Prostate gland (tissue), 2 donors: ENCODE measurements at regions not wholly inside any gene's neighbourhood (a gene's known extent, or its start where the extent isn't known, plus 50 kb on each side); places are given as distances from the start of the nearest gene placed in this dataset.

Experiments
- DNase-seq: peaks from one replicate; pipeline ENCODE4 v3.0.0-alpha.2; 2019; ENCODE audit warnings: low spot score
- H3K27ac ChIP-seq, 2 donors: fragments of 200-600 bp; sonication (generic); 2 replicates each; pipeline ENCODE4 v1.5.1; 2017 to 2019
- H3K27me3 ChIP-seq: fragments of 200-600 bp; sonication (generic); replicated peaks from 2 replicates; pipeline ENCODE4 v1.5.1; 2019; ENCODE audit not compliant: insufficient read depth
- H3K36me3 ChIP-seq, 2 donors: fragments of 200-600 bp; sonication (generic); 1 replicate in 1 of 2; 2 replicates in 1 of 2; pipeline versions ENCODE4 v1.5.1 to v1.8.1; 2017 to 2019
- H3K4me1 ChIP-seq: fragments of 200-600 bp; sonication (generic); replicated peaks from 2 replicates; pipeline ENCODE4 v1.5.1; 2019
- H3K4me3 ChIP-seq, 2 donors: fragments of 200-600 bp; sonication (generic); 2 replicates each; pipeline ENCODE4 v1.5.1; 2017 to 2019
- H3K9me3 ChIP-seq: fragments of 200-600 bp; sonication (generic); 2 replicates; pipeline ENCODE4 v1.5.1; 2017
- CTCF ChIP-seq, 4 experiments: fragments of 200-600 bp in 2 of 4; fragments of 450-650 bp in 2 of 4; sonication (generic) in 2 of 4; IDR thresholded peaks; 1 replicate in 3 of 4; 2 replicates in 1 of 4; pipeline ENCODE4 v1.5.1; 2016 to 2019; ENCODE audit warnings: antibody characterized with exemption in 4 of 4, mild to moderate bottlenecking in 2 of 4, moderate library complexity in 2 of 4
- POLR2A ChIP-seq: fragments of 450-650 bp; IDR thresholded peaks from one replicate; pipeline ENCODE4 v1.6.1; 2016; ENCODE audit warnings: antibody characterized with exemption, mild to moderate bottlenecking
- POLR2AphosphoS5 ChIP-seq: sonication (generic); formaldehyde crosslinking; IDR thresholded peaks from one replicate; pipeline ENCODE4 v1.6.1; 2017; ENCODE audit warnings: antibody characterized with exemption
- WGBS: methylation state at CpG from one replicate; pipeline ENCODE4 v1.1.5; 2018; 5-methylcytosine and 5-hydroxymethylcytosine counted together
- intact Hi-C: fragments of 100-400 bp; cut with DNase I; formaldehyde crosslinking; loops from one replicate; pipeline ENCODE4 v1.14.2; 2022

- TF ChIP-seq CTCF (IDR thresholded peaks at IDR 0.05) (no peak), POLR2A (no peak), POLR2AphosphoS5 (no peak)
- DNase-seq, result no peak
- Histone ChIP-seq H3K4me3 (no peak overlapping the region), H3K27me3 (no peaks in the 10 kb centered on the region), H3K36me3 (no peaks in the 10 kb centered on the region), H3K9me3 (no peaks in the 10 kb centered on the region), H3K27ac (no peak overlapping the region), H3K4me1 (no peaks in the 10 kb centered on the region)
- intact Hi-C loops, result no loop called here
- WGBS, result 76% methylated on average over 5 of the region's 5 CpGs
These were observed 879.0 kb downstream of the UQCRFS1 start for GRCh38 chr19:28333909-28334308.

GRCh38 chr19:28332886-28333285, 880.1 kb downstream of the UQCRFS1 start:
- no peak overlapping the region for H3K27ac ChIP-seq
- H3K4me3 ChIP-seq, result no peak overlapping the region
- TF ChIP-seq POLR2A (no peak), CTCF (IDR thresholded peaks at IDR 0.05) (no peak), POLR2AphosphoS5 (no peak)
- no peaks in the 10 kb centered on the region for H3K9me3 ChIP-seq
- H3K36me3 ChIP-seq, result no peaks in the 10 kb centered on the region
- DNase-seq, result no peak
- no peaks in the 10 kb centered on the region for H3K4me1 ChIP-seq
- intact Hi-C loops, result no loop called here
- no peaks in the 10 kb centered on the region for H3K27me3 ChIP-seq
- 79% methylated on average over 2 of the region's 2 CpGs for WGBS

GRCh38 chr19:28332351-28332750, 880.6 kb downstream of the UQCRFS1 start:
- H3K27ac ChIP-seq, result no peak overlapping the region
- WGBS, result 78% methylated on average over 3 of the region's 3 CpGs
- H3K4me3 ChIP-seq, result no peak overlapping the region
- no peak for DNase-seq
- TF ChIP-seq CTCF (IDR thresholded peaks at IDR 0.05) (no peak), POLR2AphosphoS5 (no peak), POLR2A (no peak)
- no peaks in the 10 kb centered on the region for H3K36me3 ChIP-seq
- peaks cover under 1% of the 10 kb centered on the region for H3K27me3 ChIP-seq
- H3K9me3 ChIP-seq, result no peaks in the 10 kb centered on the region
- intact Hi-C loops, result no loop called here
- H3K4me1 ChIP-seq, result no peaks in the 10 kb centered on the region

GRCh38 chr19:28331596-28331995, 881.4 kb downstream of the UQCRFS1 start:
- intact Hi-C loops, result no loop called here

More at GRCh38 chr19:28331596-28331995, 881.4 kb downstream of the UQCRFS1 start:
- WGBS, result 79% methylated on average over 7 of the region's 7 CpGs
- Histone ChIP-seq H3K27me3 (peaks cover 2% of the 10 kb centered on the region), H3K9me3 (no peaks in the 10 kb centered on the region), H3K27ac (no peak overlapping the region), H3K4me1 (no peaks in the 10 kb centered on the region), H3K36me3 (no peaks in the 10 kb centered on the region), H3K4me3 (no peak overlapping the region)
- TF ChIP-seq POLR2A, result no peak
- TF ChIP-seq POLR2AphosphoS5, result no peak
- TF ChIP-seq CTCF (IDR thresholded peaks at IDR 0.05), result no peak
- DNase-seq, result no peak
